GM19438 (cell line): ENCODE measurements at regions not wholly inside any gene's neighbourhood (a gene's known extent, or its start where the extent isn't known, plus 50 kb on each side); places are given as distances from the start of the nearest gene placed in this dataset.

Source experiments
- ATAC-seq: cut with Tn5 transposase; IDR thresholded peaks from one replicate; pipeline ENCODE4 v1.9.1; 2021; ENCODE audit warnings: low read depth; ENCODE audit not compliant: unreplicated experiment

GRCh38 chr9:28272127-28272526, 698.8 kb upstream of the C9orf72 start:
- no peak for ATAC-seq

GRCh38 chr9:28287455-28287854, 714.2 kb upstream of the C9orf72 start:
- no peak for ATAC-seq

- ATAC-seq, result no peak
These were observed 716.5 kb upstream of the C9orf72 start for GRCh38 chr9:28289746-28290145.

- no peak for ATAC-seq
These were observed 720.2 kb upstream of the C9orf72 start for GRCh38 chr9:28293369-28294090.

GRCh38 chr9:28301281-28301680, 728.0 kb upstream of the C9orf72 start:
- ATAC-seq, result no peak

GRCh38 chr9:28317745-28318144, 744.5 kb upstream of the C9orf72 start:
- no peak for ATAC-seq

GRCh38 chr9:28318515-28318914, 745.2 kb upstream of the C9orf72 start:
- ATAC-seq, result no peak

- ATAC-seq, result no peak
These were observed 746.7 kb upstream of the C9orf72 start for GRCh38 chr9:28319981-28320380.

GRCh38 chr9:28320616-28321015, 747.3 kb upstream of the C9orf72 start:
- ATAC-seq, result no peak

- ATAC-seq, result no peak
These were observed 756.0 kb upstream of the C9orf72 start for GRCh38 chr9:28329323-28329722.

- no peak for ATAC-seq
These were observed 759.4 kb upstream of the C9orf72 start for GRCh38 chr9:28332648-28333047.

GRCh38 chr9:28341913-28342312, 768.6 kb upstream of the C9orf72 start:
- ATAC-seq, result no peak

- ATAC-seq, result no peak
These were observed 769.6 kb upstream of the C9orf72 start for GRCh38 chr9:28342815-28343338.

- ATAC-seq, result no peak
These were observed 789.9 kb upstream of the C9orf72 start for GRCh38 chr9:28363151-28363562.

GRCh38 chr9:28365020-28365640, 791.8 kb upstream of the C9orf72 start:
- ATAC-seq, result no peak

GRCh38 chr9:28365728-28366127, 792.4 kb upstream of the C9orf72 start:
- no peak for ATAC-seq

- ATAC-seq, result no peak
These were observed 805.0 kb upstream of the C9orf72 start for GRCh38 chr9:28378231-28378630.

GRCh38 chr9:28379082-28379481, 805.8 kb upstream of the C9orf72 start:
- no peak for ATAC-seq

- ATAC-seq, result no peak
These were observed 816.1 kb upstream of the C9orf72 start for GRCh38 chr9:28389411-28389810.

GRCh38 chr9:28394774-28395173, 821.5 kb upstream of the C9orf72 start:
- ATAC-seq, result no peak

GRCh38 chr9:28396058-28396457, 822.8 kb upstream of the C9orf72 start:
- ATAC-seq, result no peak

- ATAC-seq, result no peak
These were observed 834.1 kb upstream of the C9orf72 start for GRCh38 chr9:28407351-28407750.
